H9 (cell line): ENCODE measurements at regions not wholly inside any gene's neighbourhood (a gene's known extent, or its start where the extent isn't known, plus 50 kb on each side); places are given as distances from the start of the nearest gene placed in this dataset.

Source experiments
- DNase-seq: peaks from one replicate; pipeline ENCODE4 v3.0.0-alpha.2; 2017
- H2AFZ ChIP-seq: one replicate; pipeline ENCODE4 v1.6.1; 2013; ENCODE audit warnings: mild to moderate bottlenecking, low read length, control low read depth, moderate library complexity
- H2AK5ac ChIP-seq: 2 replicates; pipeline ENCODE4 v1.6.1; 2013; ENCODE audit warnings: low read length, control low read depth, mixed read lengths; ENCODE audit not compliant: insufficient read length
- H2BK120ac ChIP-seq: one replicate; pipeline ENCODE4 v1.6.1; 2013; ENCODE audit warnings: low read depth, mild to moderate bottlenecking, low read length, control low read depth, inconsistent platforms; ENCODE audit not compliant: poor library complexity, severe bottlenecking
- H2BK12ac ChIP-seq: 2 replicates; pipeline ENCODE4 v1.6.1; 2013; ENCODE audit warnings: low read length, control low read depth, mixed read lengths, low read depth; ENCODE audit not compliant: insufficient read length
- H2BK15ac ChIP-seq: 2 replicates; pipeline ENCODE4 v1.6.1; 2013; ENCODE audit warnings: low read depth, low read length, control low read depth
- H2BK20ac ChIP-seq: one replicate; pipeline ENCODE4 v1.6.1; 2013; ENCODE audit warnings: low read depth, mild to moderate bottlenecking, low read length, control low read depth, inconsistent platforms; ENCODE audit not compliant: poor library complexity, severe bottlenecking
- H2BK5ac ChIP-seq: 2 replicates; pipeline ENCODE4 v1.6.1; 2013; ENCODE audit warnings: low read length, control low read depth, mixed read lengths; ENCODE audit not compliant: insufficient read length
- H3K14ac ChIP-seq: 2 replicates; pipeline ENCODE4 v1.6.1; 2013; ENCODE audit warnings: low read length, control low read depth; ENCODE audit not compliant: insufficient read depth
- H3K18ac ChIP-seq: 2 replicates; pipeline ENCODE4 v1.6.1; 2013; ENCODE audit warnings: low read depth, mild to moderate bottlenecking, mixed read lengths, low read length, control low read depth; ENCODE audit not compliant: insufficient read length
- H3K23ac ChIP-seq: 2 replicates; pipeline ENCODE4 v1.6.1; 2013; ENCODE audit warnings: low read length, control low read depth, mixed read lengths, low read depth; ENCODE audit not compliant: insufficient read length
- H3K23me2 ChIP-seq: 2 replicates; pipeline ENCODE4 v1.6.1; 2013; ENCODE audit warnings: low read depth, mild to moderate bottlenecking, mixed read lengths, low read length, control low read depth; ENCODE audit not compliant: insufficient read length, poor library complexity, severe bottlenecking
- H3K27ac ChIP-seq: 2 replicates; pipeline ENCODE4 v1.5.1; 2013; ENCODE audit warnings: low read length, control low read depth, mixed read lengths, low read depth; ENCODE audit not compliant: insufficient read length
- H3K27me3 ChIP-seq: 2 replicates; pipeline ENCODE4 v1.6.1; 2013; ENCODE audit warnings: low read length, control low read depth, inconsistent platforms; ENCODE audit not compliant: insufficient read depth
- H3K4ac ChIP-seq: 2 replicates; pipeline ENCODE4 v1.6.1; 2013; ENCODE audit warnings: low read depth, mild to moderate bottlenecking, control low read depth, inconsistent platforms, low read length, moderate library complexity
- H3K4me1 ChIP-seq: 2 replicates; pipeline ENCODE4 v1.6.1; 2013; ENCODE audit warnings: low read length, control low read depth, inconsistent platforms; ENCODE audit not compliant: insufficient read depth
- H3K4me2 ChIP-seq: 2 replicates; pipeline ENCODE4 v1.6.1; 2013; ENCODE audit warnings: low read length, control low read depth, mixed read lengths; ENCODE audit not compliant: insufficient read length, insufficient read depth
- H3K56ac ChIP-seq: 2 replicates; pipeline ENCODE4 v1.6.1; 2013; ENCODE audit warnings: low read depth, mild to moderate bottlenecking, mixed read lengths, low read length, control low read depth; ENCODE audit not compliant: insufficient read length
- H3K79me1 ChIP-seq: 2 replicates; pipeline ENCODE4 v1.6.1; 2013; ENCODE audit warnings: low read depth, mild to moderate bottlenecking, moderate library complexity, low read length, control low read depth, inconsistent platforms; ENCODE audit not compliant: insufficient read depth, poor library complexity, severe bottlenecking
- H3K79me2 ChIP-seq: 2 replicates; pipeline ENCODE4 v1.6.1; 2013; ENCODE audit warnings: low read length, control low read depth, inconsistent platforms; ENCODE audit not compliant: insufficient read depth
- H3K9ac ChIP-seq: 2 replicates; pipeline ENCODE4 v1.6.1; 2013; ENCODE audit warnings: low read length, control low read depth, mixed read lengths; ENCODE audit not compliant: insufficient read length; ENCODE audit errors: extremely low read depth
- H3K9me3 ChIP-seq: one replicate; pipeline ENCODE4 v1.6.1; 2013; ENCODE audit warnings: low read depth, low read length, inconsistent platforms; ENCODE audit not compliant: control insufficient read depth
- H3T11ph ChIP-seq: one replicate; pipeline ENCODE4 v1.6.1; 2013; ENCODE audit warnings: mild to moderate bottlenecking, low read length, control low read depth, inconsistent platforms
- H4K20me1 ChIP-seq: one replicate; pipeline ENCODE4 v1.6.1; 2013; ENCODE audit not compliant: control insufficient read depth, insufficient read length, insufficient read depth
- H4K5ac ChIP-seq: 2 replicates; pipeline ENCODE4 v1.6.1; 2013; ENCODE audit warnings: low read depth, mild to moderate bottlenecking, mixed read lengths, low read length, control low read depth; ENCODE audit not compliant: insufficient read length
- H4K8ac ChIP-seq: replicated peaks from 2 replicates; pipeline ENCODE4 v1.6.1; 2013; ENCODE audit warnings: low read length, control low read depth, mixed read lengths, low read depth; ENCODE audit not compliant: insufficient read length
- H4K91ac ChIP-seq: 2 replicates; pipeline ENCODE4 v1.6.1; 2013; ENCODE audit warnings: low read depth, mild to moderate bottlenecking, moderate library complexity, mixed read lengths, low read length, control low read depth; ENCODE audit not compliant: insufficient read length
- H3K27ac Mint-ChIP-seq, 3 experiments: 2 replicates in 2 of 3; 3 replicates in 1 of 3; pipeline ENCODE4 v1.8.0; 2020 to 2021; ENCODE audit warnings: mixed read lengths in 3 of 3, mild to moderate bottlenecking in 1 of 3, moderate library complexity in 1 of 3
- H3K27me3 Mint-ChIP-seq: 2 replicates; pipeline ENCODE4 v1.8.0; 2021; ENCODE audit warnings: low read depth, mild to moderate bottlenecking, moderate library complexity, mixed read lengths
- H3K36me3 Mint-ChIP-seq, 3 experiments: 2 replicates in 2 of 3; 3 replicates in 1 of 3; pipeline ENCODE4 v1.8.0; 2020 to 2021; ENCODE audit warnings: low read depth in 3 of 3, mixed read lengths in 3 of 3; ENCODE audit not compliant: insufficient read depth in 1 of 3
- H3K4me1 Mint-ChIP-seq, 2 experiments: 2 replicates each; pipeline ENCODE4 v1.8.0; 2020; ENCODE audit warnings: mixed read lengths in 2 of 2
- H3K4me3 Mint-ChIP-seq, 2 experiments: 2 replicates in 1 of 2; 3 replicates in 1 of 2; pipeline ENCODE4 v1.8.0; 2020 to 2021; ENCODE audit warnings: mild to moderate bottlenecking in 2 of 2, mixed read lengths in 2 of 2, moderate library complexity in 1 of 2
- H3K9me3 Mint-ChIP-seq, 2 experiments: 2 replicates in 1 of 2; 3 replicates in 1 of 2; pipeline ENCODE4 v1.8.0; 2020; ENCODE audit warnings: mild to moderate bottlenecking in 2 of 2, mixed read lengths in 2 of 2, moderate library complexity in 1 of 2
- WGBS: extraction: QIAGEN DNeasy Blood & Tissue Kit; methylation state at CpG from one replicate; pipeline ENCODE4 v1.1.7; 2013; ENCODE audit warnings: missing lambda C conversion rate, low lambda C conversion rate, mixed read lengths; ENCODE audit not compliant: insufficient read length; ENCODE audit errors: extremely low coverage; 5-methylcytosine and 5-hydroxymethylcytosine counted together
- TF ChIP-seq, protein P1 (sequence below): fragments of 200-600 bp; sonication (generic); conservative IDR thresholded peaks from 3 replicates; pipeline ENCODE4 v1.8.0; 2021; ENCODE audit warnings: antibody characterized with exemption, mild to moderate bottlenecking

DNA sequence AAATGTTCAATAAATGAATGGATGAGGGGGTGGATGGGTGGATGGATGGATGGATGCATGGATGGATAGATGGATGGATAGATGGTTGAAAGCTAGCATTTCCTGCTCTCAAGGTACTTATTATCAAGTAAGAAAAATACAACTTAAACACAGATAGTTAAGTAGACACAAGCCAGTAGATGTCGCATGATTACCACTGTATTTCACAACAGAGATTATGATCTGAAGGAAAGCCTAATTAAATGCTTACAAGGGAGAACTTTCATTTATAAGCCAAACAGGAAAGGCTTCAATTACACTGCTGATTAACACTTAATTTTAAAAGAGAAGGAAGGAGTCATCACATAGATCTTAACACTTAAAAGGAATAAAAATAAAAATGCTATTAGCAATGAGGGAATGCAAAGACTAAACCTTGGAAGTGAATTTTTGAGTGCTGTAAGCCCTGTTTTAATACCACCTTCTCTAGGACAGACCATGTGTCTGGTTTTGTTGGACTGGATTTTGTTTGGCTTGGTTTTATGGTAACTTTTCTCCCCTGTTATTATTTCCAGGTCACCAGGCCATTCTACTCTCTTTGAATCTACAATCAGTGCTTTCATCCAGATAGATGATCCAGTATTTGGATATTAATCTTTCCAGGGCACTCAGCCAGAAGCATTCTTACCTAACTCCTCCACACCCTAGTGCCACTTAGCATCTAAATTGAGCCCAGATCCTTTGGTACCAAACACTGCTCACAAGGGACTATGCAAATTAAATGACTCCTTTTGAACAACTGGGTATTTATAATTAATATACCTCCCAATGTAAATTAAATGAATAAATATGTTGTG lies 75.5 kb upstream of the SLC39A8 start:
- Mint-ChIP-seq H3K27me3 (no peaks in the 10 kb centered on the region), H3K27ac (0 out of 7 replicates have a peak overlapping the region, but pooled peaks of 1 of the 3 experiments have one; percentile 38), H3K4me1 (peaks cover 4% of the 10 kb centered on the region in 2 experiments; a peak in 3 of 4 replicates), H3K4me3 (no peak overlapping the region), H3K9me3 (peaks cover 5 to 7% of the 10 kb centered on the region in 2 experiments; a peak in 3 of 5 replicates), H3K36me3 (peaks cover 0 to 6% (median 0%) of the 10 kb centered on the region in 3 experiments; a peak in 2 of 7 replicates)
- Histone ChIP-seq H3K4ac (no peak overlapping the region), H4K5ac (no peak overlapping the region), H3K4me1 (no peaks in the 10 kb centered on the region), H2BK20ac (no peak overlapping the region), H3K27me3 (no peaks in the 10 kb centered on the region), H3K9me3 (no peaks in the 10 kb centered on the region), H4K8ac (no peak overlapping the region), H3K23ac (no peak overlapping the region), H4K20me1 (no peaks in the 10 kb centered on the region), H2AK5ac (no peak overlapping the region), H3K9ac (no peak overlapping the region), H3T11ph (no peak overlapping the region), H3K23me2 (no peaks in the 10 kb centered on the region), H3K27ac (no peak overlapping the region), H3K56ac (no peak overlapping the region), H3K18ac (no peak overlapping the region), H2BK120ac (no peak overlapping the region), H4K91ac (no peak overlapping the region), H2BK15ac (no peak overlapping the region), H3K4me2 (no peak overlapping the region), H3K79me2 (no peaks in the 10 kb centered on the region), H3K79me1 (no peaks in the 10 kb centered on the region), H2AFZ (no peak overlapping the region), H2BK5ac (no peak overlapping the region), H2BK12ac (no peak overlapping the region), H3K14ac (no peak overlapping the region)
- no peak for DNase-seq
- TF ChIP-seq, protein P1, sequence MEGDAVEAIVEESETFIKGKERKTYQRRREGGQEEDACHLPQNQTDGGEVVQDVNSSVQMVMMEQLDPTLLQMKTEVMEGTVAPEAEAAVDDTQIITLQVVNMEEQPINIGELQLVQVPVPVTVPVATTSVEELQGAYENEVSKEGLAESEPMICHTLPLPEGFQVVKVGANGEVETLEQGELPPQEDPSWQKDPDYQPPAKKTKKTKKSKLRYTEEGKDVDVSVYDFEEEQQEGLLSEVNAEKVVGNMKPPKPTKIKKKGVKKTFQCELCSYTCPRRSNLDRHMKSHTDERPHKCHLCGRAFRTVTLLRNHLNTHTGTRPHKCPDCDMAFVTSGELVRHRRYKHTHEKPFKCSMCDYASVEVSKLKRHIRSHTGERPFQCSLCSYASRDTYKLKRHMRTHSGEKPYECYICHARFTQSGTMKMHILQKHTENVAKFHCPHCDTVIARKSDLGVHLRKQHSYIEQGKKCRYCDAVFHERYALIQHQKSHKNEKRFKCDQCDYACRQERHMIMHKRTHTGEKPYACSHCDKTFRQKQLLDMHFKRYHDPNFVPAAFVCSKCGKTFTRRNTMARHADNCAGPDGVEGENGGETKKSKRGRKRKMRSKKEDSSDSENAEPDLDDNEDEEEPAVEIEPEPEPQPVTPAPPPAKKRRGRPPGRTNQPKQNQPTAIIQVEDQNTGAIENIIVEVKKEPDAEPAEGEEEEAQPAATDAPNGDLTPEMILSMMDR, result no peak
- no CpG with 5 or more reads among the region's 1 CpG for WGBS
